ENCODE measurements at regions not wholly inside any gene's neighbourhood (a gene's known extent, or its start where the extent isn't known, plus 50 kb on each side); places are given as distances from the start of the nearest gene placed in this dataset.

- DNase-seq: peak; percentile 46 to 74 (median 65)
- ATAC-seq: peak; percentile 58
- Histone ChIP-seq H3K4me3 (no peak overlapping the region), H3K4me1 (ENCODE audit: low read depth) (peaks cover 9% of the 10 kb centered on the region), H3K36me3 (ENCODE audit: low read depth) (no peaks in the 10 kb centered on the region), H3K9me3 (no peaks in the 10 kb centered on the region)
- intact Hi-C loops (cut with DNase I, micrococcal nuclease): no loop called here
- no peak for TF ChIP-seq CTCF (IDR thresholded peaks at IDR 0.05)
Measured at GRCh38 chr11:110763249-110764011, 51.2 kb upstream of the ARHGAP20 start.

GRCh38 chr11:110762590-110762989, 50.4 kb upstream of the ARHGAP20 start:
- Histone ChIP-seq H3K9me3 (no peaks in the 10 kb centered on the region), H3K4me3 (no peak overlapping the region), H3K36me3 (ENCODE audit: low read depth) (no peaks in the 10 kb centered on the region), H3K4me1 (ENCODE audit: low read depth) (peaks cover 9% of the 10 kb centered on the region)
- intact Hi-C loops (cut with DNase I, micrococcal nuclease): no loop called here
- no peak for ATAC-seq
- no peak for DNase-seq
- no peak for TF ChIP-seq CTCF (IDR thresholded peaks at IDR 0.05)
